ENCODE measurements at regions not wholly inside any gene's neighbourhood (a gene's known extent, or its start where the extent isn't known, plus 50 kb on each side); places are given as distances from the start of the nearest gene placed in this dataset.

- no peak for TF ChIP-seq MAX (IDR thresholded peaks at IDR 0.05)
- no peak for TF ChIP-seq EGR1 (IDR thresholded peaks at IDR 0.05)
- no peak for TF ChIP-seq CREB1 (IDR thresholded peaks at IDR 0.05; ENCODE audit: low read depth)
- TF ChIP-seq REST (IDR thresholded peaks at IDR 0.05; ENCODE audit: low read depth) = no peak
- TF ChIP-seq CEBPB (IDR thresholded peaks at IDR 0.05) = no peak
- TF ChIP-seq USF1 (IDR thresholded peaks at IDR 0.05) = no peak
- TF ChIP-seq TAF1 (IDR thresholded peaks at IDR 0.05; ENCODE audit: low read depth) = no peak
- TF ChIP-seq ZBTB7A (IDR thresholded peaks at IDR 0.05; ENCODE audit: low read depth) = no peak
- TF ChIP-seq EP300 (IDR thresholded peaks at IDR 0.05; ENCODE audit: borderline replicate concordance) = no peak
- no peak for TF ChIP-seq YY1 (IDR thresholded peaks at IDR 0.05; ENCODE audit: low read depth)
- no peak for TF ChIP-seq RAD21 (IDR thresholded peaks at IDR 0.05; ENCODE audit: low read depth)
Measured at GRCh38 chr2:83017366-83018090, 1441.6 kb downstream of the SUCLG1 start.
